ENCODE measurements at regions not wholly inside any gene's neighbourhood (a gene's known extent, or its start where the extent isn't known, plus 50 kb on each side); places are given as distances from the start of the nearest gene placed in this dataset.
A peak's percentile ranks its signal among the peaks of the same experiment; 100 is the strongest.

DNA sequence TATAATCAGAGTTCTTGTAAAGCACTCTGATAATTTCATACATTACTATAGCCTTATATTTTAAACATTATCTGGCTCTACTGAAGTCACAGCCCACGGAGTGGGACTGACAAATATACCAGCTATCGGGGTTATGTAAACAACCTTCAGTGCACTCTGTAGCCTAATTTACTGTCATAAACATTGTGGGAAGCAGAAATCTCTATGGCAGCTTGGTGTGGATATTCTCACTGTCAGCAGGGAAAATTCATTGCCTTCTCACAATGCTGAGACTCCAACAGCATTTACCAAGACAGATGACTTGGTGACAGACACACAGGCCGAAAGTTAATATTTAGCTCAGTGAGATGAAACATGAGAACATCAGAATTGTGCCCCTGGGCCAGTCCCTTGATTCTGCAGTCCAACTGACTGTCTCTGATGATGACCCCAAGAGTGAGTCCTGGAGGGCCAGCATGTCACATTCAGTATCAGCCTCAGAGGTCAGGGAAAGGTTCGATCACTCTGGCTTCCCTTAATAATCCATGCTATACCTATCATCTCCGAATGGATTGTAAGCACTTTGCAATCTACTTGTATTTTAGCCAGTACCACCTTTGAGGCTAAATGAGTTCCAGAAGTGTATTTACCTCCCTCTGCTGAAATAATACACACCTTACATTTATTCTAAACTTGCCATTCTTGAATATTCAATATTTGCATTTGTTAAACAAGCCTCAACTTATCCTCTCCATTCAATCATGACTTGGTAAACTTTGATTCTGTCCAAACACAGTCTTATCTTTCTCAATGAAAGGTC lies 146.2 kb upstream of the OSR1 start:
- DNase-seq, result no peak

DNA sequence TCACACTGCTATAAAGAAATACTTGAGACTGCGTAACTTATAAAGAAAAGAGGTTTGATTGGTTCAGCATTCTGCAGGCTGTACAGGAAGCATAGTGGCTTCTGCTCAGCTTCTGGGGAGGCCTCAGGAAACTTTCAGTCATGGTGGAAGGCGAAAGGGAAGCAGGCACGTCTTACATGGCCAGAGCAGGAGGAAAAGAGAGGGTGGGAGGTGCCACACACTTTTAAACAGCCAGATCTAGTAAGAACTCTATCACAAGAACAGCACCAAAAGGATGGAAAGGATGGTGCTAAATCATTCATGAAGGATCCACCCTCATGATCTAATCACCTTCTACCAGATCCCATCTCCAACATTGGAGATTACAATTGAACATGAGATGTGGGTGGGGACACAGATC lies 145.5 kb upstream of the OSR1 start:
- DNase-seq, result no peak

DNA sequence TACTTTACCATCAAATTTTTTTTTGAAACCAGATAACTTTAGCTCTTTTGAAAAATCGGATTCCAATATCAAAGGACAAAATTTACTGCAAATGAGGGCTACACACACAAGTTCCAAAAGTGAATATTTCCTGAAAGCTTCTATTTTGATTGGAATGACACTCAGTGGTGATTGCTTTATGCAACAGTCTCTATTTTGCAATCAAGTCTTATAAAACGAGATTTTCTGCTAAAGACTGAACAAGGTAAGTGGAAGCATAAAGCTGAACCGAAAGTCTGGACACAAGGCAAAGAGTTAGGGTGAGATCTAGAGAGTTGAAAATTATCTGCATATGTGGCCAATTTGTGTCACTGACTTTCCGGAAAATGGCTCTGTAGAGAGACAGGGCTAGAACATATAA lies 145.0 kb upstream of the OSR1 start:
- DNase-seq, result no peak

DNA sequence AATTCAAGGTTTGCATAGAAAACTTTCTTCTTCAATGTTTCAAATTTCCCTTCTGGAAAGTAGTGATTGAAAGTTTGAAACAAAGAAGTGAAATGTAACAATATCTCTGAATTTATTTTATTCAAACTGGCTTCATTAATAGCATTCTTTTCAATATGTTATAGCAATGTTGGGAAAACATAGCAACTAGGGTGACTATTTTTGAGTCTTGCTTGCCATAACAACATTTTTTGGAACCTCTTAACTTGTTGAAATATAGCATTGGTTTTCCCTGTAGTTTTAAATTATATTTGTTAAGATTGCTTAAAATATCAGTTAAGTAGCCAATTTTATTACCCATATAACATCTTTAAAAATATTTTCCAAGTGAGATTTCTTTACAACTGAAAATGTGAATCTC lies 141.7 kb upstream of the OSR1 start:
- no peak for DNase-seq

DNA sequence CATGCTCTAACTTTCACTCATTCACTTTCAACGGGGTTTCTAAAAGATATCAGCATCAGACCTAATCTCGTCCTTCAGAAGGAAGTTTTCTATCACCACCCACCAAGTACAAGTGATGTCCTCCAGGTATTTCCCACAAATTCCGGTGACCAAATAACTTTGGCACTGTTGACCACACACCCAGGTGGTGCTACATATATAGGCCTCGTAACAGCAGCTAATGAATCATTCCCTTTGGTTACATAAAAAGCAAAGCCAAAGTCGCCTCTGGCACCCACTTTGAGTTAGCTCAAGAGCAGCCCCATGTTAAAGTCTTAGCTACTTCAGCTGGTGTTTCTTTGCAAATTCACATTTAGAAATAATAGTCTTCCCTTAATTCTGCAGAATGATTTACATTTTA lies 138.2 kb upstream of the OSR1 start:
- DNase-seq, result no peak

DNA sequence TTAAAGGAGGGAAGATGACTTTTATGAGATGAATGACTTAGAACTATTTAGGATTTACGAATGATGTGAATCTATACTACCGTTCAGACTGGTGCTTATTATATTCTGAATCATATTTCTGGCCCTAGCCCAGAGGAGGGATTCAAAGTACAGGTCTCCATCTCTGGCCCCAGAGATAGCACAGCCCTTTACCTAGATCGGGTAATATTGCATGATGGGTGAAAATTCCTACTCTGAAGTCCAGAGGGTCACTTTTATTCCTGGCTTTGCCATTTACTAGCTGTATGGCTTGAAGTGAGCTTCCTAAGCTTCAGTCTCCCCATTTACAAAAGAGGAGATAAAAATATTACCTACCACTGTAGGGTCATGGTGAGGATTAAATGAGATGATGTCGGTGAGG lies 135.8 kb upstream of the OSR1 start:
- no peak for DNase-seq

DNA sequence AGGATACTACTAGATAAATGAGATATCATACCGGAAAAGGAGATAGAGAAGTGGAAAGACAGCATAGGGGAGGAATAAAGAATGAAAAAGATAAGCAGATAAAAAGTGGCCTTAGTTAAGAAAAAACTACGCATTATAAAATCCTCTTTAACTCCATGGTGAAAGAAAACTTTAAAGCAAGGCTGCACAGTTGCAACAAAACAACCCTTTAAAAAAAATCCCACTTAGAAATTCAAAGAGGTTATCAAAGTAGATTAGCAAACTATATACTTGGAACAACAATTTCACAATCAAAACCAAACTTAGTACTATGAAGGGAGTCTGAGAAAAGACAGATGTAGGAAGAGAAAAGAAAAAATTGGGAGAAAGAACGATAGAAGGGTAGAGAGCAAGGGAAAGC lies 133.4 kb upstream of the OSR1 start:
- no peak for DNase-seq

DNA sequence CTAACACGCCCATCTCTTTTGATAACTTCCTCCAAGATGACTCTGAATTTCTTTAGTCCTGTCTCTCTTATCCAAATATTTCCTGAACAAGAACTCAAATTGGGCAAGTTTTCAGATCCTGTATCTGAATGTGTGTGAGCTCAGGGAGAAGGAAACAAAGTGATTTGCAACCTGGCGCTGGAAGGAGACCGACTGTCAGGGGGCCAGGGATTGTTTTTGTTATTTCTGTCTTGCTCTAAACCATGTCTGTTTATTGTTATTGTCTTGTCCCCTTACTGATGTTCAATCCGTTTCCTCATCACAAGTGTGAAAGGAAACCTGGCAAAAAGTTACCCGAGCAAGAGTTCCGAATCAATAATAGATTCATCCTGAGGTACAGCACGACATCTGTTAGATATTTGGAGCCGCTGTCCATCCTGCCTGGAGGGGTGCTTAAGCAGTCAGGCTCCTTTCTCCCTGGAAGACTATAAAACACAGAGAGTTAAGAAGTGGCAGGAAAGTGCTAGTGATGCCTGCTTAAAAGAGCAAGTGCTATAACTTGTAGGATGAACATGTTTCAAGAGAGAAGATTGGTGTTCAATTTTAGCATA lies 132.5 kb upstream of the OSR1 start:
- DNase-seq, result no peak

DNA sequence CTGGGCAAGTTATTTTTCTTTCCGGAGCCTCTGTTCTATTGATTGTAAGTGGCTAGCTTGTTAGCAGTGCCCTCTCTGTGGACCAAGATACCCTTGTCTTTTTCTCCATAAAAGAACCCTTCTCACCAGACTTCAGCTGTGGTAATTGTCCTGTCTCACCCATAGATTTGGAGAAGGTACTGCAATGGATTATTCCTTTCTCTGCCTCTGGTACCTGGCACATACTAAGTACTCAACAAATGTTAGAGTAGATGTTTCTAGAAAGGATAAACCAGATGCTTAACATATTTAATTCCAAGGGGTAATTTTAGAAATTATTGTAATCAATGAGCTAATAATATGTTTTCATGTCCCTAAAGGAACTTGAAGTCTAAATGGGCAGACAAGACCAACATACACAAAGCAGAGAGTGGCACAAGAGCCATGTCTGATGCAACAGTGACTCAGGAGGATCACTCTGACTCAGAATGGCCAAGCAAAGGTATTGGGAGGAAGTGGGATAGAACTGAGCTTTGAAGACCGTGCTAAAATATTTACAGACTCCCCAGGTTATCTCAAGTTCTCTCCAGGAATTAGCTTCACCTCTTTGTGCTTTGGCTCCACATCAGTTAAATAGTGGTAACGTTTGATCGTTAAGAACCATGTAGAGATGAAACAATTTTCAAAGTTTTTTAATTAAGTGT lies 129.7 kb upstream of the OSR1 start:
- DNase-seq, result no peak

DNA sequence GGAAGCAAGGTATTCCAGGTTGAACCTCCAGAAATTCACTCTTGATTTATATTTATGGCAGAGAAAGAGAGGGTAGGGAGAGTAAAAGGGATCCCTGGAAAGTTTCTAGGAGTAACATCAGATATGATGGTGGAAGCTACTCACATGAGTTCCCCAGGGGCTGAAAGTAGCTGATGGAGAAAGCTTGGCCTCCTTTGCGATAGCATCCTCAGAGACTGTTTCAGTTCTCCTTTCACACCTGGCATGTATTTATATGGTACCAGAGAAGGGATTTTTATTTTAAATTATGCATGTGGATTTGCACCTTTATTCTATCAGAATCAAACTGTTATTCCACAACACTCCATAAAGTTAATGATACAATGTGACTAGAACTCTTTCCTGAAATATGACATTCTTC lies 126.3 kb upstream of the OSR1 start:
- DNase-seq, result no peak

DNA sequence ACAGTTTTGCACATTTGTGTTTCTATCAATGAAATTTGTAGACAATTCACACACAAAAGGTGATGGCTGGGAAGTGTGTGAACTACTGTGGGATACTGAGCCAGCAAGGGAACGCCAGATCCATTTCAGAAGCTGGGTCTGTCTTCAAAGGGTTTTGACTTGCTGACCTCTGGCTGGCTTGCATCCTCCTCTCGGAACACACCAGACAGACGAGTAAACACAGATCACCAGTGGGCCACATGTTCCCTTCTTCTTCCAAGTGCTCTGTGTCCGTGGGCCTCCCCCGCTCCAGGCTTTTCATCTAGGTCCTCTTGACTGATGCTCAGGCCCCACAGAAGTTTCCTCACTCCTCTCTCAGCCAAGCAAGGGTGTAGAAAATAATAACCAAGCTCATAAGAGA lies 122.2 kb upstream of the OSR1 start:
- DNase-seq, result no peak

DNA sequence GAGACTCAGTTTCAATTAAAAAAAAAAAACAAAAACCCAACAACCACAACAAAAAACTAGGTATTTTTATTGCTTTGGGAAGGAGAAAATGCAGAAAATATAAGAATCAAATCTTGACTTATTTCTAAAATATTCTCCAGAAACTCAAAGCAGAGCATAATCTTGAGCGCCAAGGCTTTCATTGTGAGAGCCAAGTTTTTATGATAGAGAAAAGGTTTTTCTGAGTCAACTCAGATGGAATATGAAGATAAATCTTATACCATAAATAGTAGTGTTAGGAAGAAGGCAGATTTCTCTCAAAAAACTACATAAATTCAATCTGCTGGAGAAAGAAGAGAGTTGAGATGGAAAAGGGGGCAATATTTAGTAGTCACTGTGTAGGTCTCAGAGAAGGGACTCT lies 121.2 kb upstream of the OSR1 start:
- DNase-seq, result no peak

DNA sequence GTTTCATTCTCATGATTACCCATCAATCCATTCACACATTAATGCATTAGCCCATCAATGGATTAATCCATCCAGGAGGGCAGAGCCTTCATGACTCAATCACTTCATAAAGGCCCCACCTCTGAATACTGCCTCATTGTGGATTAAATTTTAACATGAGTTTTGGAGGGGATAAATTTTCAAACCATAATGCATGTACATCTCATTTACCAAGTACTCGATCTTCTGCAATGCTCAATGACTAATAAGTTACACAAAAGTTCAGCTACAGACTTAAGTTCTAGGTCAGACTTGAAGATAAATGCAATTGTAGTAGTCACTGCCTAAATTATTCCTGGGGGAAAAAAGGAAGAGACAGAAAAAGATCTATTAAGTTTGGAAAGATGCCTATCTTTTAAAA lies 120.0 kb upstream of the OSR1 start:
- no peak for DNase-seq

DNA sequence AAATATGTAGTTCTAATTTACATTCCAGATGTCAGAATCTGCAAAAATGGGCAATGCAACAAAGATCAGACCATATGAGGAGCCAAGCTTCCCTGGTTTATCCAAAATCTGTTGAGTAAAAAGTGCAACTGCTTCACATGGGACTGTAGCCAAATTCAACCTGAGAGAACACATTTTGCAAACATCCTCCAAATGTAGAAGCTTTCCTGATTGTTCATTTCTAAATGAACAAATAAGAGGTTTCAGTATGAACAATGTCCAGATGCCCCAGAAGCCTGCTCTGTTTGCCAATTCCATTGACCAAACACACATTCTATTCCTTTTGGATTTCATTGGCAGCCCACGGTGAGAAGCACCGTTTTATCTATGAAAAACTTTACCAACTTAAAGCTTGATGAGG lies 117.9 kb upstream of the OSR1 start:
- no peak for DNase-seq

DNA sequence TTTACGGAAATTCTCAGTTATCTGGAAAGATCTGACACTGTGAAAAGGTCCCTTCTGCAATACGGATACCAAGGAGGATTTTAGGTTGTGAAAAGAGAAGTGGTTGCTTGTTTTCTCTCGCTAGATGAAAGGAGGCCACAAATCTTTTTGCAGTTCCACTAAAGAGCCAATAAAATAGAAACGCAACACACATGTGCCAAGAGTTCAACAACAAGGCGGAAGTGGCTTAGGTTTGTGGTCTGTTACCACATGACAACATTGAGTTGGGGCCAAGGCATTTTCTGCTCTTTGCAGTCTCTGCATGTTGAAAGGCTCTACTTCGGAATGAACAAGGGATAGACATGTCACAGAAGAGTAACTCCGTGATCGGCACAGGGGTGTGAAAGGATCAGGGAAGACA lies 115.7 kb upstream of the OSR1 start:
- peak in 16 of 51 donors; percentile 2 to 23 (median 8) for DNase-seq

DNA sequence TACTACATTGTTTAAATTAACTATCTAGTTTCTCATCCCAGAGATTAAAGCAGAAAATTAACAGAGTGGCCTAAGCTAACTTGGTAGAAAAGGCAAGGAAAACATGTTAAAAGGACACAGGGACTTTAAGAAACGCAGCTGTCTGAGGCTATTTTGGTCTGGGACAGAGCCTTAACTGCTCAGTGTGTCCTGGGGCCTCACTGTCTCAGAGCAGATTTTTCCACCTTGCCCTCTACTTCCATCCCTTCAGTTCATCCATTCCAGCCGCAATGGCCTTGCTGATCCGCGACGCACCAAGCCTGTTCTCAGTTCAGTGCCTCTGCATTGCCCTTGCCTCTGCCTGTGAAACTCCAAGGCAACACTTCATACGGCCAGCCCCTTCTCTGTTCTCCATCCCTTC lies 114.9 kb upstream of the OSR1 start:
- DNase-seq, result no peak

DNA sequence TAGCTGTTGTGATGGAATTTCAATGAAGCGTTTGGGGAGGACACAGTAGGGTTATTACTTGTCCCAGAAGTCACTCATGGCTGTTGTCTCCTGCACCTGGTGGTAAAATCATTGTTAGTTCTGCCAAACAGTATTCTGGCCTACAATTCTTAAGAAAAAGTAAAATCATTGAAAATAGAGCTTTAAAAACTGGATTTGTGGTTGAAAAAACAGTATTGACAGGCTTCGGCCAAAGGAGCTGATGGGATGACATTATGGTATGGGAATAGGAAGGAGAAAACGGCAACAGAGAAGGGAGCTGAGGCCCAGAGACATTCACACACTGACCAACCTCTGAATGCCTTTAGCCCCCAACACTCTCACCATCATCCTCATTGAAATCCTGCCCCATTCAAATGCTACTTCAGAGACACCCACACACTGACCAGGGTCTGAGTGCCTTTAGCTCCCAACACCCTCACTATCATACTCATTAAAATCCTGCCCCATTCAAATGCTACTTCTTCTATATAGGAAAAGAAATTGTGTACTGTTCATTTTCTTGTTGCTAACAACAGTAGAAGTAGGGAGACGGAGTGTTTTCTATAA lies 114.1 kb upstream of the OSR1 start:
- DNase-seq, result no peak

DNA sequence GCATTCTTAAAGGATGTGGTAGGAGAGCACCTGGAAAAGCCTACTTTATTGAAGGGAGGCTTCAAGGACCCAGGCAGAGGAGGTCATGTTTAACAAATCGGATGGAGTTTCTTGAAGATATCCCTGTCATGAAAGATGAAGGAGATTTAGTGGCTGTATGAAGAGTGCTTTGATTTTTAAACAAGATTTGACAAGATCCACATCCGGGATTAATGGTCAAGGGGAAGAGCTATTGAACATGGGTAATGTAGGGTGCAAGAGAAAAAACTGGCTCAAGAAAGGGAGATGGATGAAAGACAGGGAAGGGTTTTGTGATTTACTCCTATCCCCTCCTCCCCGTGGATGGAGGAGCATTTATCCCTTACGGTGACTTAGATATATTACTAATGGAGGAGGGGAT lies 113.1 kb upstream of the OSR1 start:
- DNase-seq, result no peak

DNA sequence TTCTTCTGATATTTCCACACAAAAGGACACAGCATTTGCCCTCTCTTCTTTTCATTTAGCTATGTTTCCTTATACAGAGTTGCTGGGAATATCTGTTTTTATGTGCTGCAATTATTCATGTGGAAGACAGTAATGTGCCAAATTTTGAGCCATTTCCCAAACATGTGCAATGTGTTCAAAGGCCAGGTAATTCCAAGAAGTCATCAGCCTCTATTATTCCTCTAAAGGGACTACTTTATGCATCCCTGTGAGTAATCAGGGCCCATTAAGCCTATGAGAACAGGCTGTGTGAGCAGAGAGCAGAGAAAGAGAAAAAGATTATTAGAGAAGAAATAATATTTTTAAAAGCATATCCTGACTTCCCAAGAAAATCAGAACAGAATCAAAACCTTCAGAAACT lies 107.6 kb upstream of the OSR1 start:
- no peak for DNase-seq

DNA sequence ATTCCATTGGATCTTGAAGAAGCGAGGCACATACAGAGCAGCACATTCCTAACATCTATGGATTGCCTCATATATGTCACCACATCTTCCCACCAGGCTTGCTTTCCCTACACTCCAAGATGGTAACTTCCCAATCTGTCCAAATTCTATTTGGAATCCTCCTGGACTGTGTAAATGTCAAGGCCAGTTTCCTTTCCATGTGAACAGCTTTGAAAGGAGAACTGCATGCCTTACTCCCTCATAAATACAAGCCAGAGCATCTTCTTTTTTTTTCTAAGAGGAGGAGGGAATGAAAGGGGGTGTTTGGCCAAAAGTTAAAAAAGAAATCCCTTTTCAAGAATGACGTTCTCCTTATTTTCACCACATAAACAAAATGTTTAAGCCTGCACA lies 103.8 kb upstream of the OSR1 start:
- DNase-seq, result no peak

DNA sequence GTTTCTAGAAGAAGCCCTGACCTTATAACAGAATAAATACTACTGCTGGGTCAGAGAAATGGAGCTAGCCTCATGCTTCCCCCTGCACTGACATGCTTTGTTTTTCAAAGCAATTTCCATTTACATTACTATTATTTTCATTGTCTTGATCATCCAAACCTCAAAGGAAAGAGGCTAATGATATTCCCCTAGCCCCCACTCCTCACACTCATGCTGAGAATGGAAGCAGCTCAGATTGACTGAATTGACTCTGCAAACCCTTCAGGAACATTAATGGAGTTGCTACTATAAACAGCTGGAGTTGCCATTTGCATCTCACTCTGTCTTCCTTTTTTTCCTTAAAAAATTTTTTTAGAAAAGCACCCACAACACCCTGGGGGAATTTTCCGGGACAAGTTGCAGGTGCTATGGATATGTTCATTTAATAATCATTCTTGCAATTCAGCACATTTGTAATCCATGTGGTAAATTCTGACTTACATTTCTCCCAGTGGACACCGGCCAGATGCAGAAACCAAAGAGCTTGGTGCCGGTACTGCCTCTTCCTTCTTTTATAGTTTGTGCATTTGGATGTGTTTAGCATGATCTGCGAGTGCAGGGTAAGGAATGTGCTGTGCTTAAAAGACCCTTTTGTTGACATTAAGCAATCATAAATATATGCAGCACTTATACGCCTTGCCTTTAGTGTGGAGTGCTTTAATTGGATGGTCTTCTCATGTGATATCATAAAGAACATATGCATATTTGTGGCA lies 103.3 kb upstream of the OSR1 start:
- no peak for DNase-seq

DNA sequence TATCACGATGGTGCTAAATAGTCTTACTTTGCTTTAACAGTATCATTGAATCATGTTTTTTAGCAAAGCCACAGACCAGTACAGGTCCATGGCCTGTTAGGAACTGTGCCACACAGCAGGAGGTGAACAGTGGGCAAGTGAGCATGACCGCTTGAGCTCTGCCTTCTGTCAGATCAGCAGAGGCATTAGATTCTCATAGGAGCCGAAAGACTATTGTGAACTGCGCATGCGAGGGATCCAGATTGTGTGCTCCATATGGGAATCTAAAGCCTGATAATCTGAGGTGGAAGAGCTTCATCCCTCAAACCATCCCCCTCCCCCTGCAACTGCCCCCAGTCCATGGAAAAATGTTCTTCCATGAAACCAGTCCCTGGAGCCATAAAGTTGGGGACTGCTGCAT lies 102.3 kb upstream of the OSR1 start:
- DNase-seq, result no peak

Measured in hypothalamus (tissue), 51 donors.